WTC11 (cell line): ENCODE measurements at regions not wholly inside any gene's neighbourhood (a gene's known extent, or its start where the extent isn't known, plus 50 kb on each side); places are given as distances from the start of the nearest gene placed in this dataset.

Experiments
- NR3C1 ChIP-seq: sonication (generic); formaldehyde crosslinking; conservative IDR thresholded peaks from 2 replicates; pipeline ENCODE4 v1.8.1; 2023; ENCODE audit warnings: low read depth, mild to moderate bottlenecking, missing genetic modification reagents
- TCF7 ChIP-seq: sonication (generic); formaldehyde crosslinking; IDR thresholded peaks from 2 replicates; pipeline ENCODE4 v1.8.0; 2022; ENCODE audit warnings: mild to moderate bottlenecking, low read depth, missing genetic modification reagents, moderate library complexity
- ZNF425 ChIP-seq: fragments of 250-450 bp; sonication (Bioruptor Pico); conservative IDR thresholded peaks from 2 replicates; pipeline ENCODE4 v1.9.0; 2021; ENCODE audit warnings: mild to moderate bottlenecking

GRCh38 chr3:144058713-144059112 lies 87.1 kb downstream of the DIPK2A start:
- no peak for TF ChIP-seq NR3C1 (CRISPR knock-in tag)
- TF ChIP-seq TCF7 (CRISPR knock-in tag) = no peak
- TF ChIP-seq ZNF425 = no peak
